SK-N-SH (cell line): ENCODE measurements at regions not wholly inside any gene's neighbourhood (a gene's known extent, or its start where the extent isn't known, plus 50 kb on each side); places are given as distances from the start of the nearest gene placed in this dataset.

Experiments used
- CTCF ChIA-PET: fragments of 300-600, 350-600 bp; formaldehyde crosslinking; extraction: SDS; loops from one replicate; lab custom pipeline; 2021; lab: Yijun Ruan, JAX
- POLR2A ChIA-PET: fragments of 350-600 bp; sonication (Branson Sonifier 250); formaldehyde crosslinking; extraction: SDS; loops from one replicate; lab custom pipeline; 2020; ENCODE audit warnings: antibody characterized with exemption, inconsistent platforms; lab: Yijun Ruan, JAX
- DNase-seq: peaks from one replicate; pipeline ENCODE4 v3.0.0; 2012
- H2AFZ ChIP-seq: fragments of 200-600 bp; sonication (generic); 2 replicates; pipeline ENCODE4 v1.8.1; 2016; ENCODE audit warnings: antibody characterized with exemption, mild to moderate bottlenecking, low read depth
- H3F3A ChIP-seq: fragments of 200-600 bp; sonication (generic); replicated peaks from 2 replicates; pipeline ENCODE3; 2016; ENCODE audit warnings: antibody characterized with exemption, mild to moderate bottlenecking; ENCODE audit not compliant: insufficient read depth
- H3K27ac ChIP-seq, 2 experiments: fragments of 200-500 bp in 1 of 2; fragments of 200-600 bp in 1 of 2; sonication (Bioruptor generic) in 1 of 2; sonication (generic), shearing (Covaris generic) in 1 of 2; 2 replicates each; pipeline versions ENCODE4 v1.5.1 to v1.6.1; 2014 to 2016; ENCODE audit warnings: low read depth in 2 of 2, inconsistent platforms in 1 of 2, low read length in 1 of 2, mild to moderate bottlenecking in 1 of 2, mixed read lengths in 1 of 2
- H3K27me3 ChIP-seq: fragments of 200-600 bp; sonication (generic), shearing (Covaris generic); 2 replicates; pipeline ENCODE4 v1.6.1; 2016; ENCODE audit warnings: mixed run types; ENCODE audit not compliant: insufficient read depth
- H3K36me3 ChIP-seq, 2 experiments: fragments of 200-500 bp in 1 of 2; fragments of 200-600 bp in 1 of 2; sonication (Bioruptor generic) in 1 of 2; sonication (generic) in 1 of 2; replicated peaks in 1 of 2; 2 replicates each; pipeline versions ENCODE3 to v1.5.1; 2014 to 2016; ENCODE audit warnings: low read length in 1 of 2, mild to moderate bottlenecking in 1 of 2; ENCODE audit not compliant: insufficient read depth in 2 of 2, control insufficient read depth in 1 of 2
- H3K4me1 ChIP-seq, 2 experiments: fragments of 200-500 bp in 1 of 2; fragments of 200-600 bp in 1 of 2; sonication (Bioruptor generic) in 1 of 2; sonication (generic), shearing (Covaris generic) in 1 of 2; 2 replicates each; pipeline versions ENCODE4 v1.5.1 to v1.6.1; 2014 to 2016; ENCODE audit warnings: low read depth in 1 of 2, low read length in 1 of 2, mixed run types in 1 of 2; ENCODE audit not compliant: insufficient read depth in 2 of 2, control insufficient read depth in 1 of 2
- H3K4me2 ChIP-seq: fragments of 200-600 bp; sonication (generic), shearing (Covaris generic); 2 replicates; pipeline ENCODE4 v1.6.1; 2017; ENCODE audit warnings: mixed run types
- H3K4me3 ChIP-seq, 2 experiments: fragments of 200-500 bp in 1 of 2; fragments of 200-600 bp in 1 of 2; sonication (Bioruptor generic) in 1 of 2; sonication (generic), shearing (Covaris generic) in 1 of 2; 2 replicates each; pipeline versions ENCODE4 v1.5.1 to v1.8.1; 2014 to 2016; ENCODE audit warnings: low read depth in 2 of 2, inconsistent platforms in 1 of 2, low read length in 1 of 2, mild to moderate bottlenecking in 1 of 2, mixed read lengths in 1 of 2, moderate library complexity in 1 of 2
- H3K79me2 ChIP-seq: fragments of 200-600 bp; sonication (generic); 2 replicates; pipeline ENCODE4 v1.8.1; 2017; ENCODE audit warnings: mild to moderate bottlenecking; ENCODE audit not compliant: insufficient read depth
- H3K9ac ChIP-seq: fragments of 200-600 bp; sonication (generic); 2 replicates; pipeline ENCODE4 v1.6.1; 2017; ENCODE audit warnings: mixed run types
- H3K9me2 ChIP-seq: fragments of 200-600 bp; sonication (generic); 2 replicates; pipeline ENCODE4 v1.6.1; 2017; ENCODE audit warnings: mixed run types
- H3K9me3 ChIP-seq: fragments of 200-600 bp; sonication (generic); 2 replicates; pipeline ENCODE4 v1.6.1; 2017; ENCODE audit warnings: mixed run types, mild to moderate bottlenecking, moderate library complexity
- H4K20me1 ChIP-seq: fragments of 200-600 bp; sonication (generic); 2 replicates; pipeline ENCODE4 v1.6.1; 2017; ENCODE audit warnings: mild to moderate bottlenecking, mixed run types; ENCODE audit not compliant: insufficient read depth
- CTCF ChIP-seq: fragments of 200-600 bp; sonication (generic); IDR thresholded peaks from 2 replicates; pipeline ENCODE4 v1.6.1; 2017; ENCODE audit warnings: antibody characterized with exemption, mild to moderate bottlenecking, moderate library complexity
- ELF1 ChIP-seq: IDR thresholded peaks from 2 replicates; pipeline ENCODE4 v1.4.0; 2012
- EP300 ChIP-seq, 2 experiments: IDR thresholded peaks; 2 replicates each; pipeline versions ENCODE4 v1.4.0 to v1.6.1; 2012; ENCODE audit warnings: borderline replicate concordance in 1 of 2, low read depth in 1 of 2, low read length in 1 of 2
- EZH2phosphoT487 ChIP-seq: fragments of 200-600 bp; sonication (generic); IDR thresholded peaks from 2 replicates; pipeline ENCODE4 v1.6.1; 2017; ENCODE audit warnings: low read depth, mixed run types, mild to moderate bottlenecking, antibody characterized with exemption, moderate library complexity, borderline replicate concordance
- FOXJ3 ChIP-seq: sonication (generic); formaldehyde crosslinking; IDR thresholded peaks from 2 replicates; pipeline ENCODE4 v1.5.1; 2020; ENCODE audit warnings: mild to moderate bottlenecking, missing genetic modification reagents
- FOXM1 ChIP-seq: IDR thresholded peaks from 2 replicates; pipeline ENCODE4 v1.4.0; 2012; ENCODE audit warnings: low read depth, mild to moderate bottlenecking
- MEF2A ChIP-seq: IDR thresholded peaks from 2 replicates; pipeline ENCODE4 v1.4.0; 2012; ENCODE audit warnings: low read depth, borderline replicate concordance
- MXI1 ChIP-seq: IDR thresholded peaks from 2 replicates; pipeline ENCODE4 v1.6.1; 2012; ENCODE audit warnings: mild to moderate bottlenecking, low read depth, low read length, improper control_type of control experiment
- NFIC ChIP-seq: IDR thresholded peaks from 2 replicates; pipeline ENCODE4 v1.4.0; 2012; ENCODE audit warnings: borderline replicate concordance
- NRF1 ChIP-seq: IDR thresholded peaks from 2 replicates; pipeline ENCODE4 v1.6.1; 2012; ENCODE audit warnings: low read depth, mild to moderate bottlenecking, low read length
- PBX3 ChIP-seq: IDR thresholded peaks from 2 replicates; pipeline ENCODE4; 2012
- RAD21 ChIP-seq: IDR thresholded peaks from 2 replicates; pipeline ENCODE4 v1.6.1; 2012; ENCODE audit warnings: mild to moderate bottlenecking, low read length
- RCOR1 ChIP-seq: fragments of 150-350 bp; IDR thresholded peaks from 2 replicates; pipeline ENCODE4 v1.6.1; 2017; ENCODE audit warnings: antibody characterized with exemption, low read length
- RFX5 ChIP-seq: IDR thresholded peaks from 2 replicates; pipeline ENCODE4 v1.6.1; 2012; ENCODE audit warnings: mild to moderate bottlenecking, improper control_type of control experiment, low read length
- TCF12 ChIP-seq: IDR thresholded peaks from 2 replicates; pipeline ENCODE4 v1.4.0; 2012
- TEAD4 ChIP-seq: IDR thresholded peaks from 2 replicates; pipeline ENCODE4 v1.4.0; 2012; ENCODE audit warnings: mild to moderate bottlenecking, borderline replicate concordance; ENCODE audit not compliant: insufficient read depth
- USF1 ChIP-seq: IDR thresholded peaks from 2 replicates; pipeline ENCODE4 v1.4.0; 2012; ENCODE audit warnings: low read depth, borderline replicate concordance
- USF2 ChIP-seq: fragments of 150-350 bp; IDR thresholded peaks from 2 replicates; pipeline ENCODE4 v1.6.1; 2017; ENCODE audit warnings: antibody characterized with exemption, low read length, low read depth, borderline replicate concordance
- ZBTB33 ChIP-seq: IDR thresholded peaks from 2 replicates; pipeline ENCODE4 v1.4.0; 2012; ENCODE audit warnings: low read depth, borderline replicate concordance

DNA sequence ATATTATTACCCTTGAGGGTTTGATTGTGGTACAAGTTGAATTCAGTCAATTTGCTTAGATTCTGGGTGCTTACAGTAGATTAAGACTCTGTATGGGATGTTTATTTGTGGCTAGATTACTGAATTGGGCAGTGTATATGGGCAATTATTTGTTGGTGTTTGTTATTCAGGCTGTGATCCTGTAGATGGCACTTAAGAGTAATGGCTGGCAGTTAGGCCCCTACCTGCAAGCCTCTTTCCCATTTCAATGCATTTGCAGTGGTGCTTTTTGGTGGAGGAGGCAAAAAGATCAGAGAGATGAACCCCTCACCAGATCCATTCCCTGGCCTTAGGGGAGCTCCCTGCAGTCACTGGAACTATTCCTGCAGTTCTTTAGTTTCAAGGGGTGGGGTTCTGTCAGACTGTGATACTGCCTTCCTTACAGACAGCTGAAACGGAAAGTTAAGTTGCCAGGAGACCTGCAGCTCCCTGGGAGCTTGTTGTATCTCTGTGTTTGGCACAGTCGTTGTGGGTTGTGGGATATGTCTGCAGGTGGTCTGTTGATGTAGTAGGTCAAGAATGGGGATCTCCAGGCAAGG is 199.5 kb downstream of the AASDHPPT start (continued):
- TF ChIP-seq USF2, result no peak
- TF ChIP-seq EZH2phosphoT487, result no peak
- TF ChIP-seq NFIC, result no peak
- no peak for TF ChIP-seq USF1
- TF ChIP-seq NRF1, result no peak
- TF ChIP-seq EP300 (IDR thresholded peaks at IDR 0.05; ENCODE audit: borderline replicate concordance in 1 of 2, low read depth in 1 of 2, low read length in 1 of 2), result no peak
- no peak for TF ChIP-seq FOXM1
- no peak for TF ChIP-seq FOXJ3 (CRISPR knock-in tag)
- no peak for TF ChIP-seq PBX3
- no peak for TF ChIP-seq ELF1
- TF ChIP-seq TEAD4, result no peak

- Histone ChIP-seq H3K36me3 (no peaks in the 10 kb centered on the region), H3K9me3 (no peaks in the 10 kb centered on the region), H3K4me3 (no peak overlapping the region), H4K20me1 (no peaks in the 10 kb centered on the region), H3K27ac (no peak overlapping the region), H3K9me2 (no peaks in the 10 kb centered on the region), H3K79me2 (no peaks in the 10 kb centered on the region), H3K4me1 (no peaks in the 10 kb centered on the region), H3K9ac (no peak overlapping the region), H3F3A (no peaks in the 10 kb centered on the region), H3K4me2 (no peak overlapping the region), H3K27me3 (no peaks in the 10 kb centered on the region), H2AFZ (no peak overlapping the region)
- TF ChIP-seq FOXJ3 (CRISPR knock-in tag) (no peak), RFX5 (no peak)
- DNase-seq, result no peak
- CTCF ChIA-PET, result interaction anchor here (0.7 kb wide), 1 partner anchor 10 kb away, joined by 3 read pairs; no protein-coding TSS in a partner anchor
- POLR2A ChIA-PET, result no interaction called here
These were observed 200.0 kb downstream of the AASDHPPT start for GRCh38 chr11:106277484-106277883.

- no peaks in the 10 kb centered on the region for H3K9me3 ChIP-seq
- no peaks in the 10 kb centered on the region for H3K9me2 ChIP-seq
- H3K9ac ChIP-seq, result no peak overlapping the region
- no peak overlapping the region for H2AFZ ChIP-seq
- no peaks in the 10 kb centered on the region for H3K79me2 ChIP-seq
- no peaks in the 10 kb centered on the region for H3K27me3 ChIP-seq
- no peak overlapping the region for H3K4me2 ChIP-seq
- no peak for DNase-seq
- H4K20me1 ChIP-seq, result no peaks in the 10 kb centered on the region
- no peak overlapping the region for H3K4me3 ChIP-seq
- ChIA-PET POLR2A (no interaction called here), CTCF (no interaction called here)
- no peaks in the 10 kb centered on the region for H3K4me1 ChIP-seq
- H3K36me3 ChIP-seq, result no peaks in the 10 kb centered on the region
- no peak overlapping the region for H3K27ac ChIP-seq
- no peaks in the 10 kb centered on the region for H3F3A ChIP-seq
- TF ChIP-seq ELF1, result no peak
- no peak for TF ChIP-seq FOXM1
- no peak for TF ChIP-seq NFIC
- TF ChIP-seq MXI1, result no peak
- no peak for TF ChIP-seq ZBTB33
- no peak for TF ChIP-seq USF1
- TF ChIP-seq MEF2A, result no peak
- no peak for TF ChIP-seq RCOR1
- no peak for TF ChIP-seq CTCF
- no peak for TF ChIP-seq RAD21
- TF ChIP-seq TCF12, result no peak
- TF ChIP-seq NRF1, result no peak
These were observed 200.9 kb downstream of the AASDHPPT start for GRCh38 chr11:106278391-106278790.
